GM12878 (cell line): ENCODE measurements at regions not wholly inside any gene's neighbourhood (a gene's known extent, or its start where the extent isn't known, plus 50 kb on each side); places are given as distances from the start of the nearest gene placed in this dataset.

ENCODE experiments used
- ATAC-seq: fragments of 200-7000 bp; cut with Tn5 transposase; 3 replicates; pipeline ENCODE4 v1.9.1; 2020; ENCODE audit warnings: mild to moderate bottlenecking, moderate library complexity
- BruUV-seq: library from RNA; stranded (reverse); fragments of 400-500 nt; replicated peaks from 2 replicates; lab custom pipeline; 2021; lab: Mats Ljungman, UMichigan
- CTCF ChIA-PET: fragments of 300-600 bp; sonication (Branson Sonifier 250); formaldehyde crosslinking; extraction: SDS; loops from one replicate; lab custom pipeline; 2021; ENCODE audit warnings: inconsistent platforms; lab: Yijun Ruan, JAX
- POLR2A ChIA-PET: fragments of 350-600 bp; formaldehyde crosslinking; extraction: SDS; loops from one replicate; lab custom pipeline; 2021; ENCODE audit warnings: inconsistent platforms; lab: Charles Lee
- RAD21 ChIA-PET: fragments of 300-600 bp; sonication (Branson Sonifier 250); formaldehyde crosslinking; loops from one replicate; lab custom pipeline; 2023; ENCODE audit warnings: antibody characterized with exemption; ENCODE audit not compliant: unreplicated experiment; lab: Charles Lee
- SMC1A ChIA-PET: fragments of 300-600 bp; sonication (Branson Sonifier 250); formaldehyde crosslinking; loops from one replicate; lab custom pipeline; 2023; ENCODE audit not compliant: unreplicated experiment, uncharacterized antibody; lab: Charles Lee
- DNase-seq: peaks from one replicate; pipeline ENCODE4 v3.0.0-alpha.2; 2011; ENCODE audit warnings: low read depth, low spot score
- FAIRE-seq: peaks from 3 replicates; lab custom pipeline; 2011; peaks lifted over from hg19 to GRCh38; lab: Jason Lieb, UNC
- H2AFZ ChIP-seq: 2 replicates; pipeline ENCODE4 v1.6.0; 2011; ENCODE audit warnings: low read depth, low read length, control low read depth; ENCODE audit not compliant: control insufficient read depth
- H3K27ac ChIP-seq: 2 replicates; pipeline ENCODE4 v1.5.1; 2011; ENCODE audit warnings: control low read depth; ENCODE audit not compliant: control insufficient read depth, insufficient read depth
- H3K27me3 ChIP-seq, 2 experiments: replicated peaks in 1 of 2; 2 replicates each; pipeline versions ENCODE4 v1.6.0 to v1.6.1; 2011; ENCODE audit warnings: low read length in 1 of 2; ENCODE audit not compliant: control insufficient read depth in 2 of 2, insufficient read depth in 2 of 2
- H3K36me3 ChIP-seq, 2 experiments: 2 replicates each; pipeline ENCODE4 v1.5.1; 2011; ENCODE audit warnings: low read length in 1 of 2; ENCODE audit not compliant: control insufficient read depth in 2 of 2, insufficient read depth in 2 of 2
- H3K4me1 ChIP-seq: 2 replicates; pipeline ENCODE4 v1.6.1; 2011; ENCODE audit warnings: mild to moderate bottlenecking, low read length, moderate library complexity, mixed read lengths; ENCODE audit not compliant: control insufficient read depth, insufficient read depth
- H3K4me2 ChIP-seq: 2 replicates; pipeline ENCODE4 v1.6.0; 2011; ENCODE audit warnings: control low read depth; ENCODE audit not compliant: control insufficient read depth, insufficient read depth
- H3K4me3 ChIP-seq: fragments of 200-600 bp; sonication (generic); 2 replicates; pipeline ENCODE4 v1.5.1; 2016
- H3K79me2 ChIP-seq: 2 replicates; pipeline ENCODE4 v1.6.0; 2011; ENCODE audit warnings: low read length; ENCODE audit not compliant: control insufficient read depth, insufficient read depth
- H3K9ac ChIP-seq: 2 replicates; pipeline ENCODE4 v1.8.0; 2011; ENCODE audit warnings: low read length, control low read depth, mixed read lengths; ENCODE audit not compliant: control insufficient read depth, insufficient read depth
- H3K9me3 ChIP-seq: replicated peaks from 3 replicates; pipeline ENCODE4 v1.5.1; 2011; ENCODE audit warnings: mild to moderate bottlenecking, low read length; ENCODE audit not compliant: control insufficient read depth, insufficient read depth
- H4K20me1 ChIP-seq: 2 replicates; pipeline ENCODE4 v1.6.0; 2011; ENCODE audit not compliant: control insufficient read depth, insufficient read depth
- BHLHE40 ChIP-seq, 2 experiments: fragments of 450-650 bp in 1 of 2; IDR thresholded peaks; 2 replicates each; pipeline ENCODE4 v1.6.1; 2011 to 2017; ENCODE audit warnings: low read depth in 2 of 2, borderline replicate concordance in 1 of 2, improper control_type of control experiment in 1 of 2, low read length in 1 of 2, mild to moderate bottlenecking in 1 of 2
- CUX1 ChIP-seq: IDR thresholded peaks from 2 replicates; pipeline ENCODE4 v1.6.1; 2012; ENCODE audit warnings: improper control_type of control experiment, low read depth, low read length; ENCODE audit not compliant: insufficient replicate concordance
- IRF5 ChIP-seq: fragments of 450-650 bp; IDR thresholded peaks from 2 replicates; pipeline ENCODE4 v1.6.1; 2017; ENCODE audit warnings: borderline replicate concordance
- NFYB ChIP-seq: IDR thresholded peaks from 2 replicates; pipeline ENCODE4 v1.6.1; 2011; ENCODE audit warnings: low read depth, mild to moderate bottlenecking, low read length, improper control_type of control experiment, moderate library complexity; ENCODE audit not compliant: insufficient read depth
- PML ChIP-seq: IDR thresholded peaks from 2 replicates; pipeline ENCODE4 v1.6.1; 2012; ENCODE audit warnings: low read length, inconsistent platforms
- RCOR1 ChIP-seq: conservative IDR thresholded peaks from 2 replicates; pipeline ENCODE4 v1.6.1; 2012; ENCODE audit warnings: low read depth, low read length, improper control_type of control experiment
- RELB ChIP-seq: fragments of 450-650 bp; IDR thresholded peaks from 2 replicates; pipeline ENCODE4 v1.6.1; 2017; ENCODE audit warnings: low read depth, mild to moderate bottlenecking, moderate library complexity
- REST ChIP-seq: IDR thresholded peaks from 2 replicates; pipeline ENCODE4 v1.6.1; 2012; ENCODE audit warnings: mild to moderate bottlenecking, low read depth, low read length
- SIX5 ChIP-seq: IDR thresholded peaks from 2 replicates; pipeline ENCODE4 v1.6.1; 2011; ENCODE audit warnings: mild to moderate bottlenecking, low read depth, low read length, moderate library complexity; ENCODE audit not compliant: severe bottlenecking
- SMAD1 ChIP-seq: fragments of 450-650 bp; IDR thresholded peaks from 2 replicates; pipeline ENCODE4 v1.6.1; 2018; ENCODE audit warnings: mild to moderate bottlenecking, low read depth; ENCODE audit not compliant: partially characterized antibody
- SMC3 ChIP-seq: IDR thresholded peaks from 2 replicates; pipeline ENCODE4 v1.6.1; 2011; ENCODE audit warnings: low read length, improper control_type of control experiment, borderline replicate concordance
- TAF1 ChIP-seq: IDR thresholded peaks from 2 replicates; pipeline ENCODE4 v1.6.1; 2011; ENCODE audit warnings: mild to moderate bottlenecking, low read depth, low read length, borderline replicate concordance
- TARDBP ChIP-seq: IDR thresholded peaks from 2 replicates; pipeline ENCODE4 v1.6.1; 2016; ENCODE audit warnings: borderline replicate concordance
- WGBS: methylation state at CpG from one replicate; pipeline ENCODE4 v1.1.6; 2016; ENCODE audit warnings: low lambda C conversion rate; ENCODE audit not compliant: insufficient replicate concordance, insufficient coverage; ENCODE audit errors: missing lambda C conversion rate; 5-methylcytosine and 5-hydroxymethylcytosine counted together
- in situ Hi-C: fragments of 300-500 bp; cut with MboI; formaldehyde crosslinking; loops from 9 replicates; pipeline ENCODE4 v1.14.3; 2018; ENCODE audit warnings: mixed read lengths
- intact Hi-C: fragments of 100-400 bp; cut with micrococcal nuclease; formaldehyde crosslinking; loops from one replicate; pipeline ENCODE4 v1.14.2; 2022; ENCODE audit not compliant: unreplicated experiment

- H2AFZ ChIP-seq, result no peak overlapping the region
- SMC1A ChIA-PET, result no interaction called here
- no peaks in the 10 kb centered on the region for H3K4me1 ChIP-seq
- POLR2A ChIA-PET, result no interaction called here
- H3K4me3 ChIP-seq, result no peak overlapping the region
- intact Hi-C loops (no loop called here), in situ Hi-C loops (no loop called here)
- DNase-seq, result no peak
- H3K27ac ChIP-seq, result no peak overlapping the region
- H3K4me2 ChIP-seq, result no peak overlapping the region
- H3K9ac ChIP-seq, result no peak overlapping the region
- no peak for FAIRE-seq
- no TSS peak for BruUV-seq
- no peaks in the 10 kb centered on the region for H4K20me1 ChIP-seq
- WGBS, result 48% methylated on average over 1 of the region's 1 CpG
- RAD21 ChIA-PET, result no interaction called here
- no peak for ATAC-seq
- H3K27me3 ChIP-seq, result no peaks in the 10 kb centered on the region
- TF ChIP-seq TARDBP (no peak), NFYB (no peak), CUX1 (no peak), IRF5 (no peak), SMC3 (no peak), SMAD1 (no peak), RELB (no peak), PML (no peak), BHLHE40 (IDR thresholded peaks at IDR 0.05; ENCODE audit: borderline replicate concordance in 1 of 2, low read depth in 2 of 2, low read length in 1 of 2) (no peak), REST (no peak), RCOR1 (no peak), SIX5 (no peak), TAF1 (no peak)
- no peaks in the 10 kb centered on the region for H3K9me3 ChIP-seq
- CTCF ChIA-PET, result no interaction called here
- H3K36me3 ChIP-seq, result no peaks in the 10 kb centered on the region
- no peaks in the 10 kb centered on the region for H3K79me2 ChIP-seq
Observed at GRCh38 chr1:60341274-60341673, 267.7 kb upstream of the C1orf87 start.
